GM19239 (cell line): ENCODE measurements at regions not wholly inside any gene's neighbourhood (a gene's known extent, or its start where the extent isn't known, plus 50 kb on each side); places are given as distances from the start of the nearest gene placed in this dataset.

ENCODE experiments used
- DNase-seq: peaks from one replicate; pipeline ENCODE4 v3.0.0; 2011; ENCODE audit warnings: low spot score; ENCODE audit not compliant: insufficient read length
- FAIRE-seq: peaks from 2 replicates; lab custom pipeline; 2011; peaks lifted over from hg19 to GRCh38; lab: Jason Lieb, UNC

DNA sequence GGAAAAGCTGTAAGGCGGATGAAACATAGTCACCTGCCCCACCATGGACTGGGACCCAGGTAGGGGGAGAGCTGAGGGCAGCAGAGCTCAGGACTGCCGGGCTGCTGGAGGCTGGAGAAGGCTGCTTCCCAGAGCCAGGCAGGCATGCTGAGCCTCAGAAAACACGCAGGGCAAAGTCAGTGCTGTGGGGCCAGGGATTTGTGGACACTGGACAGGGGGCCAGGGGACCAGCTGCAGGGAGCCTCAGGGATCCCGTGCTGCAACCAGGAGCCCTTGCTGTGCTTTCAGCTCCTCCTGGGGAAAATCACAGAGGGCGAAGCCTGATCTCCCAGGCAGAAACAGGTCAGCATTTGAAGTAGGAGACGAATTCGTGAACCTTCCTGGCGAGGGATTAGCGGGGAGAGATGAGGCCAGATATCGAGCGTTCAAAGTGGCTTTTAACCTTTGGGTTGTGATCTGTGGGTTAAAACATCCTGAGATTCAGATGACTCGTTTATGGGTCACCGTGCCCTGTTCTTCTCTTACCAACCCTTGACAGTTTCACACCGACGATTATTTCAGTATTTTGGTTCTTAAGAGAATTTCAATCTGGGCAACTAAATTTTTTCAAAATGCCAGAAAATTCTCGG, 85.6 kb upstream of the SHH start:
- DNase-seq (no peak), FAIRE-seq (no peak)

DNA sequence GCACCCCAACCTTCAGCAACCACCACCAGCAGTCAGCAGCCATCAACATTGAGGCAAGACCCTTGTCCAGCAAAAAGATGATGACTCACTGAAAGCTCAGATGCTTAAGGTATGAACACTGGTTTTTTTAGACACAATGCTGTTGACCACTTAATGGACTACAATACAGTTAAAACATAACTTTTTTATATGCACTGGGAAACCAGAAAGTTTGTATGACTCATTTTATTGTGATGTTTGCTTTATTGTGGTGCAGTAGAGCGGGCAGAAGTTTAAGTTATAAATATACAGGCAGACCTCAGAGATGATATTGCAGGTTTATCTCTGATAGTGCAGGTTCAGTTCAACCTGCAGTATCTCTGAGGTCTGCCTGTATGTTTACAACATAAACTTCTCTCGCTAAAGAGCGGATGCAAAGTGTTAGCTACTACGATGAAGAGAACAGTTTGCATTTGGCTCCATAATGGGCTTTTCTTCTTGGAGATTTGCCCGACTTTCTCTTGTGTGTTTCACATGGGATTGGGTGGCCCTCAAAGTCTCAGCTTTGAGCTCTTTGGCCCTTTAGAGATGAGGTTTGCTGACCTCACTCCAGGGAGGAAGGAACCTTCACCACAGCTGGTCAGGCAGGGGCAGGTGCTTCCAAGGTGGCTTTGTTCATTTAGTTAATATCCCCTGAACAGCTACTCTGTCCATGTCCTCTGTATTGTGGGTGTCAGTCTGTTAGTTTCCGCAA, 84.4 kb upstream of the SHH start:
- DNase-seq (no peak), FAIRE-seq (no peak)

- DNase-seq (no peak), FAIRE-seq (no peak)
These were observed 81.4 kb upstream of the SHH start for GRCh38 chr7:155893664-155894063.

DNA sequence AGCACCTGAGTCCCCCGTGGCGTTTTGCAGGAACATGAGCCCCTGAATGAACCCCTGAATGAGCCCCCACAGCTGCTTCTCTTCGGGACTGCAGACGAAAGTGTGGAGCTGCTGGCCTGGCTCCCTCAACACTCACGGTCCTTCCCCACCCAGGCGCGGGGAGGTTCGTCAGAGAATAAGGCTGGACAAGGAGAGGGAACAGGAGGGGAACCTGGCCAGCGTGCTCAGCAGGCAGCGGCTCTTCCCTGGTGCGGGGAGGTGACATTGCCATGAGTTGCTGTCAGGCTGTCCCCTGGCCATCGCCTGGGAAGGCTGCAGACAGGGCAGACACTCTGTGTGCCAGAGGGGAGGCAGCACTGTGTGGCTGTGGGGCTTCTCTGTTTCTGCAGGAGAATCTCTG, 80.9 kb upstream of the SHH start:
- DNase-seq (no peak), FAIRE-seq (no peak)

- DNase-seq (no peak), FAIRE-seq (no peak)
These were observed 77.6 kb upstream of the SHH start for GRCh38 chr7:155889636-155890511.

GRCh38 chr7:155887174-155887525, 74.9 kb upstream of the SHH start:
- no peak for FAIRE-seq

DNA sequence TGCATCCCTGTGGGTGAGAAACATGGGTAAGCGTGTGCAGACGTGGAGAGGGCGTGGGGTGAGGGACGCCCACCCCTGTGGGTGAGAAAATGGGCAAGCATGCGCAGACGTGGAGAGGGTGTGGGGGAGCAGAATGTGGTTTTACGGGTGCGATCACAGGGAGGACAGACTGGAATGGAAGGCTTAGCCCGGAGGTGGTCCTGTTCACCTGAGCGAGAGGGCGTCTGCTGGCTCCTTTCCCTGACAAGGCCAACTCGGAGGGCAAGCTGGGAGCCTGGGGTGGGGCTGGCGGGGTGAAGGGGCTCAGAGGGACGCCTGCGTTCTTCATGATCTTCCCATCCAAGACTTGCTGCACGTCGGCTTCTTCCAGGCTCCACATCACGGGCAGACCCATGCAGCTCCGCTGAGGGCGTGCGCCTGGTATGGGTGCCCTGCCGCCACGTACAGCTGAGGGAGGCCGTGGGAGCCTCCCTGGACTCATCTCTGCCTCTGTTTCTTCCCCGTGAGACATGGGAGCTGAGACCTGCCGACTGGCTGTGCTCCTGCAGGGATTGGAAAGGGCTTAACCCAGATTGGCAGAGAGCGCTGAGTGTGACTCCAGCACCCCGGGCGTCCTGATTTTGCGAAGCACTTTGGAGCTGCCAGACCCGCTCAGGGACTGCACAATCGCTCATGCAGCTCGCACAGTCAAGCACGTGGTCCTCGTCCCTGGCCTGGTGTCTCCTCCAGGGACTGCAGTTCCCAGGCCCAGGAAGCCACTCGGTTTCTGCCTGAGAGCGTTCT, 74.3 kb upstream of the SHH start:
- DNase-seq, result no peak
- no peak for FAIRE-seq

More at GRCh38 chr7:155887174-155887525, 74.9 kb upstream of the SHH start:
- no peak for DNase-seq

DNA sequence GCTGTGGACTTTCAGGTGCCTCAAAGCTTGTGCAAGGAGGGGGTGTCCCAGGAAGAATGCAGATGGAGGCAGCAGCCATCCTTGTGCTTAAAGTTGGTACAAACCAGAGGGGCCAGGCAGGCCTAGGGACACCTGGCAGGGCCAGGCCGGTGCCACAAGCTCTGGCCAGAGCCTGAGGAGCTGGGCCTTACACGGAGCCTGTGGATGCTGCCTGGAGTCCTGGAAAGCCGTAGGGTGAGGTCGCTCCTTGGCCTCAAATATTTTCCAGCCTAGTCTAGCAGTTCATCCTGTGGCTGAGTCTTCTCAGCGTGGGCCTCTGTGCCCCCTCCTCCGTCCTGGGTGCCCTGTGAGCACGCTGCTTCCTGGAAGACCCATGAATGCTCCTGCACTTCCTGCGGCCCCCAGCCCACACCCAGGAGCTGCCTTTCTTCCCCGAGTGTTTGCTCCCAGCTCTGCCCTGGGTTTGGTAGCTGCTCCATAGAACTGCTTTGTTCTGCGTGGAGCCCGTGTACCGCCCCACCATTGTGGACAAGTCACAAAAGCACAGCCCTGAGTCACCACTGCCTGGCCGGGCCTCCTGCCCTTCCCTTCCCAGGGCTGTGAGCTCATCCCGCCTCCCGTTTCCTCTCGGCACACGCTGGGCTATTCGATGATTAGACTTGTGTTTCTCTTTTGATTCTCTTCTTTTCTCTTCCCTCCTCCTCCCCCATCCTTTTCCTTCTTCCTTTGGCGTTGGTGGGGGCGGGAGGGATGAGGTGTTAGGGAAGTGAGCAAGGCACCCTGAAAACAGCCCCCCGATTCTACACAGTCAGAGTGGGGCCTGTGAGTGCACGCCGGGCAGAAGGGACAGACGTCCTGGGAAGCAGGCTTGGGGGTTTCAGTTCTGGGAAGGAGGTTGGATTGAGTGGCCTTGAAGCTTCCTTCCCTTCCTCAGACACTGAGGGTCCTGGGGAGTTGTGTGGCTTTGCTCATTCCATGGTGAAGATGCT, 73.2 kb upstream of the SHH start:
- FAIRE-seq, result no peak

GRCh38 chr7:155884225-155885166, 72.2 kb upstream of the SHH start:
- FAIRE-seq (no peak), DNase-seq (no peak)

More for the DNA sequence above, 73.2 kb upstream of the SHH start:
- DNase-seq, result no peak

DNA sequence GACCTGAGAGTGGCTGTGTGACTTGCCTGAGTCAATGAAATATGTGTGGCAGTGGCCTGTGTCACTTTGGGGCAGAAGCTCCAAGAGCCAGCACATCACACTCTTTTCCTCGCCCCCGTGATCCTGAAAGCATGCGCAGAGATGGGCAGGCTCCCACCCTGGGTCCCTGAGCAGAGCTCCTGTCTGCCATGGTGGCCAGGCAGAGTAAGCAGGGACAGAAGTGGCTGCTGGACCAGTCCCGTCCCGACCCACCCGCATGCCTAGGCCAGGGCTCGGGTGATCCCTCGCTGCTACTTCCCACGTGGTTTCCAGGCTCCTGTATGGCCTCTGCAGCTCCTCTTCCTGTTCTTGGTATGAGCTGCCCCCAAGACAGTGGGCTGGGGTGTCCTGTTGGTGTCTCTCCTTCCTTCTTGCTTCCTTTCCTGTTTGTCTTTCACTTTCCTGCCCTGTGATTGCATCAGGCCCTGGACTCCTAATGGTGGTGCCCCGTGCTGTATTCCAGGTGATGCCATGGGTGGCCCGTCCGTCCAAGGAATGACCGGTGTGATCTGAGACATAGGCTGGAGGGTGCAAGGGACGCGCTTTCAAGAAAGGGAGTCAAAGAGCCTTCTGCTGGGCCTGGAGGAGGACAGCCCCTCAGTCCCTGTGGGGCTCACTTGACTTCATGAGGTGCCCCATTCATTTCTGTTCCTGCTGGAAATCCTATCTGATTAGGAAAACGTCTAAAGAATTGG, 71.4 kb upstream of the SHH start:
- FAIRE-seq (no peak), DNase-seq (no peak)

GRCh38 chr7:155882596-155882995, 70.3 kb upstream of the SHH start:
- no peak for DNase-seq
- FAIRE-seq, result no peak

DNA sequence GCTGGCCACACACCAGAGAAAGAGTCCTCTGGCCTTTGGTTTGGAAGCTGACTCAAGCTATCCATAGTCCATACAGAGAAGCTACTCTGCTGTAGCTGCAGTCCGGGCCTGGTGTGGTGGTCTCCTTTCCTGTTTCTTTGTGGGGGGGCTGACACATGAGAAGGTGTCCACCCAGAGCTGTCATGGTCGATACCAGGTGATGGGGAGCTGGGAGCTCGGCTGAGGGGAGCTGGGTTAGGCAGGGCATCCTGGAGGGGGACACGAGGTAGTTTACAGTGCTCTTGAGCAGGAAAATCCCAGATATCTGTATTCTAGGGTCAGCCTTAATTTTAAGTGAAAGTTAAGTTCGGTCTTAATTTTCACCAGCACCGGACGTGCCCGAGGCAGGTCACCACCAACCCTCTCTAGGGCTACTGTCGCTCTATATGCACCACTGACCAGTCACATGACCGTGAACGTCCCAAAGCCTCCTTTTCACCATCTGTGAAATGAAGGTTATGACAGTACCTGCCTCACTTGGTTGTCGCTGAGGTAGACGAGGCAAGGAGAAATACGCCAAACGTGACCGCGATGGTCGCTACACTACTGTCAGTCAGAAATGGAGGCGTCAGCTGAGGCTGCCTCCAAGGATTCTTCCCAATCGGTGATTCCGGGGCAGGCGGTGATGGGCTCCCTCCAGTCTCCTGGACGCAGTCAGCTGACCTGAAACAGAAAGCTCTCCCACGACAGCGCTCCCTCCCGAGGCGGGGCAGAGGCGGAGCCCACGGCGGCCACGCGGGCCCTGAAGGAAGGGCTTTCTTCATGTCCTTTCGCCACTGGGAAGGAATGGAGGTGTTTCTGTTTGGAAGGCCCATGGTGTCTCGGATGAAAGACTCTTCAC, 69.4 kb upstream of the SHH start:
- FAIRE-seq (no peak), DNase-seq (no peak)

DNA sequence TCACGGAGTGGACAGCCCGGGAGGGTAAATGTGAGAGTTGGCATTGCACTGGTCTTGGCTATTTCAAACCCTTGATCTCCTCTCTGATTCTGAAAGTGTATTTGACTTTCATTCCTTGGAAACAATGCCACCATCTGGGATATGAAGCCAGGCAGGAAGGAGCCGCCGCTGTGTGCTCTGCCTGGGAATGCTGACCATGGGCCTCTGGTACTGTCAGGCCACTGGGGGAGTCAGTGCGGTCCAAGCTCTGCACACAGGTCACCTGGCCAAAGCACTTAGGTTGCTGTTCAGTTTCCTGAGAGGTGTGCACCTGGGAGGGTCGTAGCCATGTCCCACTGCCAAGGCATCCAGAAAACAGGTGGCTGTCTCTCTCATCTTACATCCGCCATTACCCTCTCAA, 68.5 kb upstream of the SHH start:
- FAIRE-seq (no peak), DNase-seq (no peak)

- FAIRE-seq (no peak), DNase-seq (no peak)
These were observed 67.3 kb upstream of the SHH start for GRCh38 chr7:155879592-155879991.

GRCh38 chr7:155878674-155879073, 66.4 kb upstream of the SHH start:
- no peak for DNase-seq
- FAIRE-seq, result no peak

DNA sequence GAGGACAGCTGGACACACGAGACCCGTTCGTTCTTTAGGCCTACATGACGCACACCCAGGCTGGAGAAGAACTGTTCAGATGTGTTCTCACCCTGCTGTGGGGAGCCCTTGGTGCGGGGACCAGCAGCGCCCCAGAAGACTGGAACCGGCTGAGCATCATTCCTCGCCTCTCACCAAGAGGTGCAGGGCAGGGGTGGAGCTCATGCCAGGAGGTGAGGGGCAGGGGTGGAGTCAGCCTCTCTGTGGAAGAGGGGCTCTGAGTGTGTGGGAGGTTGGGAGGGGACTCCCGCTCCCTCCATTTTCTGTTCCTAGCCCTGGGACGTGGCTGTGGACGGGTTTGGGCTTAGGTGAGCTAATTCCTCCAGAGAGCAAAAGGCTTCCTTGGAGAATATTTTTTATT, 66.0 kb upstream of the SHH start:
- no peak for FAIRE-seq

DNA sequence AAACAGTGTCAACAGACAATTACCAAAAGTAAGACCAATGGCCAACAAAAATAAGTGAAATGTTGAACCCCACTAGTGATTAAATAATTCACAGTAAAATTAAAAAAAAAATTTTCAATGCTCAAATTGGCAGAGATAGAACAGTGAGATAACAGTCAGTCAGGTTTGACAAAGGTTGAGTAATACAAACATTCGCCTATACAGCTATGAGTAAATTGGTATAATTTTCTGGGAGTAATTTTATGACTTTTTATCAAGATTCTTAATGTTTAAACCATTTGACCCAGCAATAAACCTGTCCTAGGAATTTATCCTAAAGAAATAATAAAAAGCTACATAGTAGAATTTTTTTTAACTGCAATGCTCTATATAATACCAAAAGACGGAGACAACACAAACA, 64.9 kb upstream of the SHH start:
- FAIRE-seq (no peak), DNase-seq (no peak)

More for the DNA sequence above, 66.0 kb upstream of the SHH start:
- no peak for DNase-seq
